AG04449 (cell line): ENCODE measurements at regions not wholly inside any gene's neighbourhood (a gene's known extent, or its start where the extent isn't known, plus 50 kb on each side); places are given as distances from the start of the nearest gene placed in this dataset.

Source experiments
- CTCF ChIA-PET: fragments of 350-600 bp; formaldehyde crosslinking; extraction: SDS; loops from one replicate; lab custom pipeline; 2021; ENCODE audit warnings: antibody characterized with exemption; lab: Yijun Ruan, JAX
- POLR2A ChIA-PET: fragments of 400-600, 350-600 bp; formaldehyde crosslinking; extraction: SDS; loops from one replicate; lab custom pipeline; 2020; ENCODE audit warnings: antibody characterized with exemption, inconsistent platforms; lab: Yijun Ruan, JAX
- DNase-seq: peaks from one replicate; pipeline ENCODE4 v3.0.0-alpha.2; 2010; ENCODE audit warnings: low read depth, low spot score
- H3K4me3 ChIP-seq: 2 replicates; pipeline ENCODE4 v1.5.1; 2011; ENCODE audit warnings: low read depth, mild to moderate bottlenecking, control low read depth, low read length
- CTCF ChIP-seq: IDR thresholded peaks from one replicate; pipeline ENCODE4 v1.5.1; 2011; ENCODE audit warnings: mild to moderate bottlenecking, moderate library complexity, low read length, control low read depth, inconsistent platforms; ENCODE audit not compliant: insufficient read depth; ENCODE audit errors: missing control alignments

- ChIA-PET POLR2A (no interaction called here), CTCF (no interaction called here)
- no peak for TF ChIP-seq CTCF
- no peak for DNase-seq
- H3K4me3 ChIP-seq = no peak overlapping the region
Observed at GRCh38 chr21:23732776-23733175, 1874.5 kb downstream of the MRPL39 start.

GRCh38 chr21:23729331-23729730 is 1878.0 kb downstream of the MRPL39 start:
- ChIA-PET CTCF (no interaction called here), POLR2A (no interaction called here)
- DNase-seq = no peak

GRCh38 chr21:23725576-23725975 is 1881.7 kb downstream of the MRPL39 start:
- no peak for TF ChIP-seq CTCF
- H3K4me3 ChIP-seq = no peak overlapping the region
- ChIA-PET POLR2A (no interaction called here), CTCF (no interaction called here)
- DNase-seq = no peak

More at GRCh38 chr21:23729331-23729730, 1878.0 kb downstream of the MRPL39 start:
- no peak overlapping the region for H3K4me3 ChIP-seq
- TF ChIP-seq CTCF = no peak

GRCh38 chr21:23718446-23719285 is 1888.6 kb downstream of the MRPL39 start:
- ChIA-PET CTCF (no interaction called here), POLR2A (no interaction called here)
- no peak overlapping the region for H3K4me3 ChIP-seq
- TF ChIP-seq CTCF = no peak
- DNase-seq = no peak

GRCh38 chr21:23712166-23712565 is 1895.1 kb downstream of the MRPL39 start:
- no peak overlapping the region for H3K4me3 ChIP-seq
- no peak for TF ChIP-seq CTCF
- DNase-seq = no peak
- ChIA-PET CTCF (no interaction called here), POLR2A (no interaction called here)

- ChIA-PET POLR2A (no interaction called here), CTCF (no interaction called here)
- no peak overlapping the region for H3K4me3 ChIP-seq
- TF ChIP-seq CTCF = no peak
- DNase-seq = no peak
Observed at GRCh38 chr21:23706431-23706830, 1900.8 kb downstream of the MRPL39 start.
